Stimulated activated CD4-positive, alpha-beta T cell treated with anti-CD3 and anti-CD28 coated beads, TNF-alpha, amount 100 ng/mL, for 48 hours (primary cell): ENCODE measurements at regions not wholly inside any gene's neighbourhood (a gene's known extent, or its start where the extent isn't known, plus 50 kb on each side); places are given as distances from the start of the nearest gene placed in this dataset.

Source experiments
- DNase-seq, 3 donors: peaks; one replicate each; pipeline ENCODE4 v3.0.0-alpha.2; 2020; ENCODE audit warnings: low read depth in 3 of 3

GRCh38 chr7:126378642-126379041, 874.1 kb downstream of the GRM8 start:
- DNase-seq = no peak

DNA sequence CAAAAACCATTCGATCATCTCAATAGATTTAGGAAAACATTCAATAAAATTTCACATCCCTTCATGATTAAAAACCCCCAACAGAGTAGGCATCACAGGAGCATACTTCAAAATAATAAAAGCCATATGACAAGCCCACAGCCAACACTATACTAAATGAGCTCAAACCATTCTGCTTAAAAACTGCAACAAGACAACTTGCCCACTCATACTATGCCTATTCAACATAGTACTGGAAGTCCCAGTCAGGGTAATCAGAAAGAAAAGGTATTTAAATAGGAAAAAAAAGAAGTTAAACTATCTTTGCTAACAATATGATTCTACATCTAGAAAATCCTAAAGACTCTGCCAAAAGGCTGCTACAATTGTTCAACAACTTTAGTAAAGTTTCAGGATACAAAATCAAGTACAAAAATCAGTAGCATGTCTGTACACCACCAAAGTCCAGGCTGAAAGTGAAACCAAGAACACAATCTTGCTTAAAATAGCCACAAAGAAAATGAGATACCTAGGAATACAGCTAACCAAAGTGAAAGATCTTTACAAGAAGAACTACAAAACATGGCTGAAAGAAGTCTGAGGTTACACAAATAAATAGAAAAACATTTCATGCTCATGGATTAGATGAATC, 882.6 kb downstream of the GRM8 start:
- DNase-seq = no peak

- DNase-seq = no peak
Measured at GRCh38 chr7:126362746-126363145, 890.0 kb downstream of the GRM8 start.

- no peak for DNase-seq
Measured at GRCh38 chr7:126361183-126361582, 891.6 kb downstream of the GRM8 start.

- DNase-seq = no peak
Measured at GRCh38 chr7:126339813-126340212, 912.9 kb downstream of the GRM8 start.

DNA sequence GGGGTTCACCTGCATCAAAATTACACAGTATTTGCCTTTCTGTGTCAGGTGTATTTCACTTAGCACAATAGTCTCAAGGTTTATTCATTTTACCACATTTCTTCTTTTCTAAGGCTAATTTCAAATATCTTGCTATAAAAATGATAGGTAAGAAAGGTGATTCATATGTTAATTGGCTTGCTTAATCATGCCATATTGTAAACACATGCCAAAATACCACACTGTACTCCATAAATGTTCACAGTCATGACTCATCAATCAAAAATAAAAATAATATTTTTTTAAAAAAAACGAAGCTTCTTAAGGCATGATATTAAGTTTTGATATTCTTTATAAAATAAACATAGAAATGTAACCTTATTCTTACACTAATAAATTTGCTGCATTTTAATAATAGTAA, 947.1 kb downstream of the GRM8 start:
- no peak for DNase-seq

DNA sequence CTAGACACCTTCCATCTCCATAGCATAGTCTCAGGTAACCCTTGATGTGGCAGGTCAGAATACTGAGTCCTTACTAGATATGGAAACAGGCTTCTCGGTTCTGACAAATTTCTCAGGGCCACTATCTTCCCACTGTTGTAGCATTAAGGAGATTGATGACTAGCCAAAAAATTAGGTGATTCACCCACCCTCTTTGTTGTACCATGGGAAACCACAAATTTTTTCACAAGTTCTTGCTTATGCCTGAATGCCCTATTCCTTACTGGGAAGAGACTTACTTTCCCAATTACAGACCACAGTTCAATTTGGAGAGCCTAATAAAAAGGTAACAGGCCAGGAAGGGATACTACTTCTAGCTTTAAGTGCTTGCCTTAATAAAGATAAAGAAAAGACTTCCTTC, 948.8 kb downstream of the GRM8 start:
- no peak for DNase-seq

DNA sequence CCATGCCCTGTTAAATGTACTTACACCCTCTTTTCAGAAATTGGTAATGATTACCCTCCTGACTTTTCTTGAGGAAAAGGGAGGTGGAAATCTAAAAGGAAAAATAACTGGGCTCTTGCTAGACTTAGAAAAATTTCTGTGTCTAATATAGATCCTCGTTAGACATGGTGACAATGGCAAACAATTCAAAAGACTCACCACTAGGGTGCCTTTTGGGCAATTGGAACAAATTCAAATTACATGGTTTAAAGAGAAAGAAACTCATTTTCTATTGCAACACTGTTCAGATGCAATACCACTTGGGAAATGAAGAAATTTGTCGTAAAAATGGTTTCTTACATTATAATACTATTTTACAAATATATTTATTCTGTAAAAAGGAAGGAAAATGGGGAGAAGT, 950.1 kb downstream of the GRM8 start:
- DNase-seq = no peak

- DNase-seq = no peak
Measured at GRCh38 chr7:126286317-126286716, 966.4 kb downstream of the GRM8 start.

GRCh38 chr7:126236261-126236660, 1016.5 kb downstream of the GRM8 start:
- no peak for DNase-seq

DNA sequence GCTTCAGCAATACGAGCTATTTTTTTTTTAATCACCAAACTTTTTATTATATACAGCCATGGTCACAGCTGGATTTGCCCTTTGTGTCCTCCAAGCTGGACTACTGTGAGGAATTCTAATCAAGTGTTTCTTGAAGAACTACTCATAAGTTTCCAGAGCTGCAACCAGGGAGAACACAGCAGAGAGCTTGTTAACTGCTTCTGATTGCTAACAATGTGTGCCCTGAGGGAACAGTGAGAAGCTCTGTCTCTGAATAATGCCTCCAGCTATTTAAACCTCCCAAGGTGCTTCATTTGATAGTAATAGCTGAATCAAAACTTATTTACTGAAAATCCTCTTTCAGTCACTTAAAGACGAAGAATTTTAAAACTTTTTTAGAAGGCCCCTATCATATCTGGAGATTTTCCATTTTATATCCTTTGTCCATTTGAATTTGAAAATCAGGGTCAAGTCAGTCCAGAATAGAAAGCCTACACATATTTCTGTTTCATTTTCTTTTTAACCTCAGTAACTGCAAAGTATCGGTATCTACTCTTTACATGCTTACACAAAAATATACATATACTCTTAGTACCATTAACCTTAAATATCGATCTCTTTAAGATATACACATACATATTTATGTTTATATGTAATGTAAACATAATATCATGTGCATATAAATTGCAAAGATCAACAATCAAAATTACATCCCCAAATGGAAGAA, 1024.2 kb downstream of the GRM8 start:
- DNase-seq = no peak

DNA sequence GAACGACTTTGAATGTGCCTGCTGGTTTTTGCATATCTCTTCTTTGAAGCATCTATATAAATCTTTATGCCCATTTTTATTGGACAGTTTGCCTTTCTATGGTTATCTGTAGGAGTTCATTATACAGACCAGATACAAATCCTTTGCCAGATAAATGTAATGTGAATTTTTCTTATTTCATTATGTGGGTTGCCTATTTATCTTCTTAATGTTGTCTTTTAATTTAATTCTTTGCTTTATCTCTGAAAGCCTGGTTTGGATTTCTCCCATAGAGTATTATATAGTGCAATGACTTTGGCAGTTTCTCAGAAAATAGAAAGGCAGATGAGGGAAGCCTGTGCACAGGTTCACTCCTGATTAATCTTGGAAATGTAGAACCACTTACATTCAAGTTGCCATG, 1025.1 kb downstream of the GRM8 start:
- no peak for DNase-seq

GRCh38 chr7:126227055-126227454, 1025.7 kb downstream of the GRM8 start:
- DNase-seq = no peak

GRCh38 chr7:126223729-126224128, 1029.0 kb downstream of the GRM8 start:
- DNase-seq = no peak

- no peak for DNase-seq
Measured at GRCh38 chr7:126222782-126223181, 1030.0 kb downstream of the GRM8 start.

GRCh38 chr7:126215785-126216184, 1037.0 kb downstream of the GRM8 start:
- no peak for DNase-seq

- no peak for DNase-seq
Measured at GRCh38 chr7:126213876-126214275, 1038.9 kb downstream of the GRM8 start.

- no peak for DNase-seq
Measured at GRCh38 chr7:126211875-126212274, 1040.9 kb downstream of the GRM8 start.

DNA sequence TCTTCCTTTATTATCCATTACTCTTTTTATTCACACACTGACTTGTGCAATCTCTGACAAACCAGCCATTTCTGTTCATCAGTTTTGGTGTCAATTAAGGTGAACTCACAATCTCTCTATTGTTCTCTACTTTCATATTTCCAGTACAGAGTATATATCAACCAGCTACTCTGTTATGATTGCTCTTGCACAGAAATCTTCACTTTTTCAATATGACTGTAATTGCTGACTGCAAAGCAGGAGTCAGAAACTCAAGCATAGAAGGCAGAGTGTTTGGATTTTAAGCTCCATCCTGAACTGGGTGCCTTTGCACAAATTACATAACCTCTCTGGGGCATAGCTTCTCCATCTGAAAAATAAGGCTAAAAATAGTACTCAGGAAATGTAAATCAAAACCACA, 1042.0 kb downstream of the GRM8 start:
- no peak for DNase-seq

GRCh38 chr7:126203185-126203584, 1049.6 kb downstream of the GRM8 start:
- DNase-seq = no peak

DNA sequence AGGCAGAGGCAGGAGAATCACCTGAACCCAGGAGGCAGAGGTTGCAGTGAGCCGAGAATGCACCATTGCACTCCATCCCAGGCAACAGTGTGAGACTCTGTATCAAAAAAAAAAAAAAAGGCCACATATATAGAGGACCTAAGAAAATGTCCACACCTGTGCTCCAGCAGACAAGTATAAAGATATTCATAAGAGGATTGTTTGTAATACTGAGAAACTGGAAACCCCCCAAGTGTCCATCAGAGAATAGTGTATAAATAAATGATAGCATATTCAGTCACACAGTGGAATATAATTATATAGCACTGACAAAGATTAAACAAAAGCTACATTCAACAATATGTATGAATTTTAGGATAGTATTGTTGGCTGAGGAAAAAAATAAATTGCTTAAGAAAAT, 1050.6 kb downstream of the GRM8 start:
- no peak for DNase-seq

GRCh38 chr7:126185959-126186580, 1066.7 kb downstream of the GRM8 start:
- no peak for DNase-seq

GRCh38 chr7:126179916-126180315, 1072.8 kb downstream of the GRM8 start:
- DNase-seq = no peak
